HEK293 (cell line): ENCODE measurements at regions not wholly inside any gene's neighbourhood (a gene's known extent, or its start where the extent isn't known, plus 50 kb on each side); places are given as distances from the start of the nearest gene placed in this dataset.

Experiments
- CTCF ChIA-PET: fragments of 350-600 bp; formaldehyde crosslinking; extraction: SDS; loops from one replicate; lab custom pipeline; 2021; ENCODE audit warnings: antibody characterized with exemption; lab: Yijun Ruan, JAX
- POLR2A ChIA-PET: fragments of 300-600 bp; formaldehyde crosslinking; extraction: SDS; loops from one replicate; lab custom pipeline; 2020; ENCODE audit warnings: antibody characterized with exemption, inconsistent platforms; lab: Yijun Ruan, JAX
- H3K27ac ChIP-seq: fragments of 200-500 bp; sonication (Bioruptor generic); 2 replicates; pipeline ENCODE4 v1.5.1; 2014; ENCODE audit warnings: low read depth, low read length, control low read depth, inconsistent platforms; ENCODE audit errors: extremely low read depth
- H3K36me3 ChIP-seq, 2 experiments: fragments of 200-500 bp in 1 of 2; sonication (Bioruptor generic) in 1 of 2; 1 replicate in 1 of 2; 2 replicates in 1 of 2; pipeline ENCODE4 v1.5.1; 2014 to 2017; ENCODE audit warnings: inconsistent platforms in 2 of 2, low read length in 2 of 2; ENCODE audit not compliant: control insufficient read depth in 2 of 2, insufficient read depth in 1 of 2
- H3K4me1 ChIP-seq: fragments of 200-500 bp; sonication (Bioruptor generic); 2 replicates; pipeline ENCODE4 v1.5.1; 2014; ENCODE audit warnings: mild to moderate bottlenecking, low read length, inconsistent platforms; ENCODE audit not compliant: control insufficient read depth, insufficient read depth
- H3K4me3 ChIP-seq: 2 replicates; pipeline ENCODE4 v1.5.1; 2011; ENCODE audit warnings: low read depth, mild to moderate bottlenecking, control low read depth, low read length, moderate library complexity
- H3K9me3 ChIP-seq: fragments of 200-500 bp; sonication (Bioruptor generic); 2 replicates; pipeline ENCODE4 v1.5.1; 2014; ENCODE audit warnings: low read depth, low read length, inconsistent platforms; ENCODE audit not compliant: control insufficient read depth, insufficient read depth
- HOXD13 ChIP-seq: sonication (generic); formaldehyde crosslinking; IDR thresholded peaks from 2 replicates; pipeline ENCODE4 v1.8.0; 2022; ENCODE audit warnings: missing genetic modification reagents, borderline replicate concordance
- KLF1 ChIP-seq: fragments of 450-650 bp; formaldehyde crosslinking; IDR thresholded peaks from 2 replicates; pipeline ENCODE4 v1.5.1; 2016; ENCODE audit warnings: missing biosample characterization, missing genetic modification characterization
- KLF7 ChIP-seq: fragments of 450-650 bp; formaldehyde crosslinking; IDR thresholded peaks from 2 replicates; pipeline ENCODE4 v1.5.1; 2016; ENCODE audit warnings: missing biosample characterization, missing genetic modification characterization, borderline replicate concordance
- KLF9 ChIP-seq: fragments of 450-650 bp; formaldehyde crosslinking; IDR thresholded peaks from 2 replicates; pipeline ENCODE4 v1.5.1; 2016; ENCODE audit warnings: missing biosample characterization, missing genetic modification characterization, low read depth
- MZF1 ChIP-seq: fragments of 450-650 bp; formaldehyde crosslinking; IDR thresholded peaks from 2 replicates; pipeline ENCODE4 v1.5.1; 2017; ENCODE audit warnings: missing biosample characterization, missing genetic modification characterization, borderline replicate concordance
- SP2 ChIP-seq: fragments of 450-650 bp; formaldehyde crosslinking; IDR thresholded peaks from 2 replicates; pipeline ENCODE4 v1.5.1; 2016; ENCODE audit warnings: missing biosample characterization, missing genetic modification characterization
- ZBTB1 ChIP-seq: fragments of 450-650 bp; formaldehyde crosslinking; IDR thresholded peaks from 2 replicates; pipeline ENCODE4 v1.5.1; 2016; ENCODE audit warnings: missing biosample characterization, missing genetic modification characterization
- ZNF175 ChIP-seq: fragments of 450-650 bp; formaldehyde crosslinking; IDR thresholded peaks from 2 replicates; pipeline ENCODE4 v1.5.1; 2016; ENCODE audit warnings: missing biosample characterization, missing genetic modification characterization
- ZNF23 ChIP-seq: fragments of 450-650 bp; formaldehyde crosslinking; IDR thresholded peaks from 2 replicates; pipeline ENCODE4 v1.5.1; 2016; ENCODE audit warnings: missing biosample characterization, missing genetic modification characterization, borderline replicate concordance
- ZNF324 ChIP-seq: fragments of 450-650 bp; formaldehyde crosslinking; IDR thresholded peaks from 2 replicates; pipeline ENCODE4 v1.5.1; 2016; ENCODE audit warnings: missing biosample characterization, missing genetic modification characterization
- ZNF354C ChIP-seq: fragments of 450-650 bp; formaldehyde crosslinking; IDR thresholded peaks from 2 replicates; pipeline ENCODE4 v1.5.1; 2016; ENCODE audit warnings: missing biosample characterization, missing genetic modification characterization, low read depth, borderline replicate concordance
- ZNF37A ChIP-seq: fragments of 450-650 bp; IDR thresholded peaks from 2 replicates; pipeline ENCODE4 v1.5.1; 2018; ENCODE audit warnings: missing biosample characterization, missing genetic modification characterization
- ZNF404 ChIP-seq: fragments of 450-650 bp; formaldehyde crosslinking; IDR thresholded peaks from 2 replicates; pipeline ENCODE4 v1.5.1; 2017; ENCODE audit warnings: missing biosample characterization, missing genetic modification characterization
- ZNF426 ChIP-seq: fragments of 450-650 bp; formaldehyde crosslinking; IDR thresholded peaks from 2 replicates; pipeline ENCODE4 v1.5.1; 2017; ENCODE audit warnings: missing biosample characterization, missing genetic modification characterization, mild to moderate bottlenecking, inconsistent platforms, moderate library complexity
- ZNF433 ChIP-seq: fragments of 450-650 bp; formaldehyde crosslinking; IDR thresholded peaks from 2 replicates; pipeline ENCODE4 v1.5.1; 2016; ENCODE audit warnings: missing biosample characterization, missing genetic modification characterization, low read depth
- ZNF530 ChIP-seq: fragments of 450-650 bp; formaldehyde crosslinking; IDR thresholded peaks from 2 replicates; pipeline ENCODE4 v1.5.1; 2016; ENCODE audit warnings: low read depth, missing biosample characterization, missing genetic modification characterization
- ZNF670 ChIP-seq: fragments of 450-650 bp; formaldehyde crosslinking; IDR thresholded peaks from 2 replicates; pipeline ENCODE4 v1.5.1; 2016; ENCODE audit warnings: missing biosample characterization, missing genetic modification characterization, low read depth
- ZXDB ChIP-seq: fragments of 450-650 bp; formaldehyde crosslinking; IDR thresholded peaks from 2 replicates; pipeline ENCODE4 v1.5.1; 2016; ENCODE audit warnings: missing biosample characterization, missing genetic modification characterization
- TF ChIP-seq, protein P1 (sequence below): fragments of 450-650 bp; formaldehyde crosslinking; conservative IDR thresholded peaks from 2 replicates; pipeline ENCODE4 v1.5.1; 2016; ENCODE audit warnings: low read depth, missing biosample characterization, missing genetic modification characterization
- TF ChIP-seq, protein P2 (sequence below): fragments of 450-650 bp; formaldehyde crosslinking; IDR thresholded peaks from 2 replicates; pipeline ENCODE4 v1.5.1; 2016; ENCODE audit warnings: missing biosample characterization, missing genetic modification characterization

- no peak overlapping the region for H3K4me3 ChIP-seq
- POLR2A ChIA-PET, result no interaction called here
- TF ChIP-seq ZNF354C (no peak), KLF9 (no peak), KLF7 (tag by site-specific recombination) (no peak), ZNF404 (tag by site-specific recombination) (no peak), ZBTB1 (tag by site-specific recombination) (no peak), ZXDB (tag by site-specific recombination) (no peak)
- TF ChIP-seq, protein P1, sequence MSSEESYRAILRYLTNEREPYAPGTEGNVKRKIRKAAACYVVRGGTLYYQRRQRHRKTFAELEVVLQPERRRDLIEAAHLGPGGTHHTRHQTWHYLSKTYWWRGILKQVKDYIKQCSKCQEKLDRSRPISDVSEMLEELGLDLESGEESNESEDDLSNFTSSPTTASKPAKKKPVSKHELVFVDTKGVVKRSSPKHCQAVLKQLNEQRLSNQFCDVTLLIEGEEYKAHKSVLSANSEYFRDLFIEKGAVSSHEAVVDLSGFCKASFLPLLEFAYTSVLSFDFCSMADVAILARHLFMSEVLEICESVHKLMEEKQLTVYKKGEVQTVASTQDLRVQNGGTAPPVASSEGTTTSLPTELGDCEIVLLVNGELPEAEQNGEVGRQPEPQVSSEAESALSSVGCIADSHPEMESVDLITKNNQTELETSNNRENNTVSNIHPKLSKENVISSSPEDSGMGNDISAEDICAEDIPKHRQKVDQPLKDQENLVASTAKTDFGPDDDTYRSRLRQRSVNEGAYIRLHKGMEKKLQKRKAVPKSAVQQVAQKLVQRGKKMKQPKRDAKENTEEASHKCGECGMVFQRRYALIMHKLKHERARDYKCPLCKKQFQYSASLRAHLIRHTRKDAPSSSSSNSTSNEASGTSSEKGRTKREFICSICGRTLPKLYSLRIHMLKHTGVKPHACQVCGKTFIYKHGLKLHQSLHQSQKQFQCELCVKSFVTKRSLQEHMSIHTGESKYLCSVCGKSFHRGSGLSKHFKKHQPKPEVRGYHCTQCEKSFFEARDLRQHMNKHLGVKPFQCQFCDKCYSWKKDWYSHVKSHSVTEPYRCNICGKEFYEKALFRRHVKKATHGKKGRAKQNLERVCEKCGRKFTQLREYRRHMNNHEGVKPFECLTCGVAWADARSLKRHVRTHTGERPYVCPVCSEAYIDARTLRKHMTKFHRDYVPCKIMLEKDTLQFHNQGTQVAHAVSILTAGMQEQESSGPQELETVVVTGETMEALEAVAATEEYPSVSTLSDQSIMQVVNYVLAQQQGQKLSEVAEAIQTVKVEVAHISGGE (tag by site-specific recombination), result no peak
- TF ChIP-seq, all 188 proteins: peak for 0
- Histone ChIP-seq H3K9me3 (no peaks in the 10 kb centered on the region), H3K4me1 (no peaks in the 10 kb centered on the region), H3K27ac (no peak overlapping the region), H3K36me3 (no peaks in the 10 kb centered on the region)
- CTCF ChIA-PET, result no interaction called here
Measured at GRCh38 chr3:96201463-96201862, 612.9 kb upstream of the EPHA6 start.

- no peaks in the 10 kb centered on the region for H3K4me1 ChIP-seq
- TF ChIP-seq ZNF37A (tag by site-specific recombination) (no peak), ZNF670 (tag by site-specific recombination) (no peak), MZF1 (tag by site-specific recombination) (no peak), ZNF433 (tag by site-specific recombination) (no peak), ZNF426 (tag by site-specific recombination) (no peak), SP2 (tag by site-specific recombination) (no peak)
- TF ChIP-seq, protein P2, sequence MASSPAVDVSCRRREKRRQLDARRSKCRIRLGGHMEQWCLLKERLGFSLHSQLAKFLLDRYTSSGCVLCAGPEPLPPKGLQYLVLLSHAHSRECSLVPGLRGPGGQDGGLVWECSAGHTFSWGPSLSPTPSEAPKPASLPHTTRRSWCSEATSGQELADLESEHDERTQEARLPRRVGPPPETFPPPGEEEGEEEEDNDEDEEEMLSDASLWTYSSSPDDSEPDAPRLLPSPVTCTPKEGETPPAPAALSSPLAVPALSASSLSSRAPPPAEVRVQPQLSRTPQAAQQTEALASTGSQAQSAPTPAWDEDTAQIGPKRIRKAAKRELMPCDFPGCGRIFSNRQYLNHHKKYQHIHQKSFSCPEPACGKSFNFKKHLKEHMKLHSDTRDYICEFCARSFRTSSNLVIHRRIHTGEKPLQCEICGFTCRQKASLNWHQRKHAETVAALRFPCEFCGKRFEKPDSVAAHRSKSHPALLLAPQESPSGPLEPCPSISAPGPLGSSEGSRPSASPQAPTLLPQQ, result no peak
- H3K36me3 ChIP-seq, result no peaks in the 10 kb centered on the region
- ChIA-PET CTCF (no interaction called here), POLR2A (no interaction called here)
- no peak overlapping the region for H3K27ac ChIP-seq
- H3K9me3 ChIP-seq, result no peaks in the 10 kb centered on the region
- H3K4me3 ChIP-seq, result no peak overlapping the region
Measured at GRCh38 chr3:96202181-96202580, 612.2 kb upstream of the EPHA6 start.

GRCh38 chr3:96209699-96210098, 604.7 kb upstream of the EPHA6 start:
- CTCF ChIA-PET, result no interaction called here
- H3K4me3 ChIP-seq, result no peak overlapping the region
- H3K27ac ChIP-seq, result no peak overlapping the region
- no peaks in the 10 kb centered on the region for H3K9me3 ChIP-seq
- POLR2A ChIA-PET, result no interaction called here
- H3K4me1 ChIP-seq, result no peaks in the 10 kb centered on the region
- no peaks in the 10 kb centered on the region for H3K36me3 ChIP-seq
- TF ChIP-seq KLF1 (tag by site-specific recombination) (no peak), ZNF324 (no peak), HOXD13 (CRISPR knock-in tag) (no peak), KLF7 (tag by site-specific recombination) (no peak), ZNF175 (tag by site-specific recombination) (no peak), ZNF37A (tag by site-specific recombination) (no peak), ZNF530 (no peak), ZNF23 (no peak)
